NCI-H460 (cell line): ENCODE measurements at regions not wholly inside any gene's neighbourhood (a gene's known extent, or its start where the extent isn't known, plus 50 kb on each side); places are given as distances from the start of the nearest gene placed in this dataset.
"Not testable (repeated sequence)": the region's sequence is repeated elsewhere in the genome, so short reads cannot be mapped to it uniquely, and the experiment has no call there.

Source experiments
- DNase-seq: peaks from one replicate; pipeline ENCODE4 v3.0.0-alpha.2; 2016; ENCODE audit warnings: low read depth; ENCODE audit errors: extremely low read depth

DNA sequence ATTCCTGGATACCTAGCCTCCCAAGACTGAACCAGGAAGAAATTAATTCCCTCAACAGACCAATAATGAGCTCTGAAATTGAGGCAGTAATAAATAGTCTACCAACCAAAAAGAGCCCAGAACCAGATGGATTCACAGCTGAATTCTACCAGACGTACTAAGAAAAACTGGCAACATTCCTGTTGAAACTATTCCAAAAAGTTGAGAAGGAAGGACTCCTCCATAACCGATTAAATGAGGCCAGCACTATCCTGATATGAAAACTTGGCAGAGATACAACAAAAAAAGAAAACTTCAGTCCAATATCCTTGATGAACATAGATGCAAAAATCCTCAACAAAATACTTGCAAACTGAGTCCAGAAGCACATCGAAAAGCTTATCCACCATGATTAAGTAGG is 392.5 kb upstream of the GRAMD2B start:
- DNase-seq, result no peak

DNA sequence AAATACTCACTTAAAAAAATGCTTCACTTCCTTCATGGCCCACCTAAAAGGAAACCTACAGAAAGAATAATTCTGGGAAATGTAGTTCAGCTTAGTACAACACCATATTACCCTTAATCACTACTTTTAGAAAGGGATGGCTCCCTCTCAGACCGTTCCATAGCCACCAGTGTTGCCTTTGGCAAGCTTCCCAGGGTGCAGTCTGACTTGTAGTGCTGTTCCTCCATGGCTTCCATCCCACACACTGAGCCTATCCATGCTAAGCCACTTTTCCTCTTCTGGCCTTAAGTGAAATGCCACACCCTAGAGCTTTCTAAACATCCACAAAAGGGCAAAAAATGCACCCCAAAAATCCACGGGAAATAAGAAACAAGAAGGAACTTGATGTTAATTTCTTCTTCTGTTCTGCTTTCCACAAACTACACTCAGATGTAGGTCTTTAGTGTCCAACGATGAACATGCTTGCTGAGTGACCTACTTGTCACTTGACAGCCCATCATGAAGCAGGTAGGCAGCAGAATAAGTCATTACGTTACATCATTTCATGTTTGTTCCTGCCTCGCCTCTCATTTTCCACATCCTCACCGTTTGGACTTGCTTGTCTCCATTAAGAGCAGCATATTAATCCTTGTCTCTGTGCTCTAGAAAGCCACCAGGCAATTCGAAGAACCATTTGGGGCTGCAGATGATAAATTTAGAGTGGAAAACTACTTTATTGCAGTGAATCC is 391.1 kb upstream of the GRAMD2B start:
- DNase-seq, result no peak

DNA sequence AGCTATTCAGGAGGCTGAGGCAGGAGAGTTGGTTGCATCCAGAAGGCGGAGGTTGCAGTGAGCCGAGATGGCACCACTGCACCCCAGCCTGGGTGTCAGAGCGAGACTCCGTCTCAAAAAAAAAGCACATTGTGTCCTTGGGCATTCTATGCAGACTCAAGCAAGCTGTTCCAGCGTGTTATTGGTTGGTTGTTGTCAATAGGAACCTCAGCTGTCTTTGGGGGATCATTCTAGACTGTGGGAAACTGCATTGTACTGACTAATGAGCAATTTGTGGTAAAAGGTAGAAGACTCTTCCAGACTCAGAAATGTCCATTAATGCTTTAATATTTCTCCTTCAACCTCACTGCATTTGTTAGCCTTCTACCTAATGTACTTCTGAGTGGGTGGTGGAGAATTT is 379.5 kb upstream of the GRAMD2B start:
- no peak for DNase-seq

DNA sequence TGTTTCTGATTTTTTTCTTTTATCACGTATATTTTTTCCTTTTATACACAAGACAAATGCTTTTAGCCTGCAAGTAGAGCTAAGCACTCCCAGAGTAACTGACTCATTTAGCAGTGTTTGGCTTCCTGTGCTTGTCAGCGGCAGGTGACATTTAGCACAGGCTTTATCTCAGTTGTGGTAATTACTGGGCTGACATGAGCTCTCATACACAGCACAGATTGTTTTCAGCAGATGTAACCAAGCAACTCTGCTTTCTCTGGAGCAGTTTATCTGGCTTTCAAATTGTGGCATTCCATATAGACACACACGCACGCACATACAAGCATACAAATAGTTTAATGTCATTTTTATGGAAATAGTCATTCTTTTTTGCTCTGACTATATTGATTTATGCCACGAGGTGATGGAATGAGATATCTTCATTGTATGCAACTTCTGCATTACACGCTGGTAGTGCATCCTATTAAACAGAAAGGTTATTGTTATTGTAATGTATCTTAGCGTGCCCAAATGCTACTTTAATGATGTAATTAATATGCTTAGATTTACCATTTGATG is 379.0 kb upstream of the GRAMD2B start:
- DNase-seq, result no peak

DNA sequence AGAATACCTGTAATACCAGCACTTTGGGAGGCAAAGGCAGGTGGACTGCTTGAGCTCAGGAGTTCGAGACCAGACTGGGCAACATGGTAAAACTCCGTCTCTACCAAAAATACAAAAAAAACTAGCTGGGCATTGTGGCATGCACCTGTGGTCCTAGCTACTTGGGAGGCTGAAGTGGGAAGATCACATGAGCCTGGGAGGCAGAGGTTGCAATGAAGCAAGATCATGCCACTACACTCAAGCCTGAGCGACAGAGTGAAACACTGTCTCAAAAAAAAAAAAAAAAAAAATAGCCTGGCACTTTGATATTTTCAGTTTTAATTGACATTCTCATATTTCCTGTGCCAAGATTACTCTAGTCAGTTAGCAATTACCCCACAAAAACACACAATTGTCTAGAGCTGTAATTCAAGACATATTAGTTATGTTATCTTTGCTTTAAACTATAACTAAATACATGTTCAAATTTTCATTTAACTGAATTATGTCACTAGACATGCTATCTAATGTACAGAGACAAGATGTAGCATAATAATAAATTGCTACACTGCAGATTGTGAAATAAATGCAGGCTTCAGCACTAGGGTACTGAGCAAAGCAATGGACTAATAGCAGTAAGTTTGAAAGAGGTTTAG is 378.2 kb upstream of the GRAMD2B start:
- DNase-seq, result no peak

DNA sequence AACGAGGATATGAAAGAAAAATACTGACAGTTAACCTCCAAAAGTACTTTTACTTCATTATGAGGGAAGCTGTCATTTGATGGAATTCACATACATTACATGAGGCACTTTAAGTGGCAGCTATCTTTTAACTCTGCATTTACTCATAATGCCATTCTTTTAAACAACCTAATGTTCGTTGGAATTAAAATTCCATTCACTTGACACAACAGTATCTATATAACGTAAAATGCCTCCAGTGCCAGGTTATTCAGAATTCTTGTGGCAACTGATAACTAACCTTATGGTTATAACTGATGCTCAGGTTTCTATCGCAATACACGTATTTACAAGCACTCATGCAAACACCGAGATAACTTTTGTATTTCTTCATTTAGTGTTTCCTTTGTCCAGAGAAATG is 376.9 kb upstream of the GRAMD2B start:
- DNase-seq, result no peak

DNA sequence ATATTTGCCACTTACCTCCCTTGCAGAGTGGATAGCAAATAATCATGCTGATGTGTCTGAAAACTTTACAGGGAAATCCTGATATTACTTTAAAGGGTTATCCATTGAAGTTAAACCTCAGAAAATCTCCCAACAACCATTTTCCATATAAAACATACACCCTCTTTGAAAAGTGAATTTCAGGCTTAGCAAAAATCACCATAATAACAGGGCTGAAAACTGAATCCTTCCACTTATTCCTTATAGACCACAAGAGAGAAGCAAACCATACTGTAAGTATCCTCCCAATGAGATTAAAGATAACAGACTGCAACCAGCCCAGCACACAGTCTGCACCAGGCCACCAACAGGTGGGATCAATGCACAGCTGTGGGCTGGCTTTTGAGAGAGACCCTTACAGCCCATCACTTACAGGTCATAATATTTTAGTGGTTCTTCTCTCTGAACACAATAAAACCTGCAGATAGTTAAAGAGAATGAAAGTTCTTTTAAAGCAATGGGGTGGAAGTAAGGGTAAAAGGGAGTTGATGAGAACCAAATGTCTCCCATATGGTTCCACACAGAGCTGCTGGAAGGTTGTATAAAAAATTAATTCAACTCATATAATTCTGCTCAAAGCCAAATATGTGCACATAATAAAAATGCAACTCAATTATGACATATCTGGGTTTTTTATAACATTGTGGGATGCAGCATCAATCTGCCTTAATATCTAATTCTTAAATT is 376.2 kb upstream of the GRAMD2B start:
- DNase-seq, result no peak

DNA sequence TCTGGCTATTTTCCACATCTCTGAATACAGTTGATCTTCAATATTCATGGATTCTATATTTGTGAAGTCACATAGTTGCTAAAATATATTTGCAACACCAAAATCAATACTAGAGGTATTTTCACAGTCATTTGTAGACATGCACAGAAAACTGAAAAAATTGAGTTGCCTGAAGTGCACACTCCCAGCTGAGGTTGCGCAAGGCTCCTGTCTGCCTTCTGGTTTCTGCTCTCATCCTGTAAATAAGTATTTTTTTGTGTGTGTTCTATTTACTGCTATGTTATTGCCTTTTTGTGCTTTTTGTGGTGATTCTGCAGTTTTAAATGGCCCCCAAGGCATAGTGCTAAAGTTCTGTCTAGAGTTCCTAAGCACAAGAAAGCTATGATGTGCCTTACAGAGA is 371.1 kb upstream of the GRAMD2B start:
- no peak for DNase-seq

DNA sequence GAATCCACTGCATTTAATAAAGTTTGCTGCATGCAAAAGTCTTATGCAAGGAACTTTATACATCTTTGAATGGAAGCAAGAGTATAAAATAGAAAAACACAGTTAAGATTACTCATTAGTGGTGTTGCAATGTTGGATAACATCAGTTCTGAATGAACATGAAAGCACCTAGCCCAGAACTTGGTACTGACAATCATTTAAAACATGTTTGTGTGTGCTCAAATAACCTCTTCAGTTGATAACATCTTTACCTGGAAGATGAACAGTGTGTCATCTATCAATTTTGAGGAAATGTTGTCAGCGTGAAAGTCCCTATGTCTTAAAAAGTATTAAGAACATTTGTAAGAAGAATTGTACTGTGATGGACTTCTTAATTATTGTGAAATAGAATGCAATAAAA is 370.4 kb upstream of the GRAMD2B start:
- DNase-seq, result no peak

DNA sequence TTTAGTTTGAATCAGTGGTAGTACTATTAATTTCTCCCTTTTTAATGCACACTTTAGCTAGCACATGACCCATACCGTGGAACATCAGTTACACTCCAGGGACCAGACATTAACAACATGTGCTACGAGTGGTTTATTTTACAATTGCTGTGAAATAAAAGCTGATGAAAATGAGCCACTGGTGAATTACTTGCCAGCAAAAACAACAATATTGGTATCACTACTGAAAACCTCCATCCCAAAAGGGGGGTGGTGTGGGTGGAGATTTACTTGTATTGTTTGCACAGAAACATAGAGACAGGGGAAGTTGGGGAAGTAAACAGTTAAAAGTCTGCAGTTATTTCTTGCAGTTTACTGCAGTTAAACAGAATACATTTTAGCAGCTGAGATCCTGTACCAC is 369.6 kb upstream of the GRAMD2B start:
- DNase-seq, result no peak

DNA sequence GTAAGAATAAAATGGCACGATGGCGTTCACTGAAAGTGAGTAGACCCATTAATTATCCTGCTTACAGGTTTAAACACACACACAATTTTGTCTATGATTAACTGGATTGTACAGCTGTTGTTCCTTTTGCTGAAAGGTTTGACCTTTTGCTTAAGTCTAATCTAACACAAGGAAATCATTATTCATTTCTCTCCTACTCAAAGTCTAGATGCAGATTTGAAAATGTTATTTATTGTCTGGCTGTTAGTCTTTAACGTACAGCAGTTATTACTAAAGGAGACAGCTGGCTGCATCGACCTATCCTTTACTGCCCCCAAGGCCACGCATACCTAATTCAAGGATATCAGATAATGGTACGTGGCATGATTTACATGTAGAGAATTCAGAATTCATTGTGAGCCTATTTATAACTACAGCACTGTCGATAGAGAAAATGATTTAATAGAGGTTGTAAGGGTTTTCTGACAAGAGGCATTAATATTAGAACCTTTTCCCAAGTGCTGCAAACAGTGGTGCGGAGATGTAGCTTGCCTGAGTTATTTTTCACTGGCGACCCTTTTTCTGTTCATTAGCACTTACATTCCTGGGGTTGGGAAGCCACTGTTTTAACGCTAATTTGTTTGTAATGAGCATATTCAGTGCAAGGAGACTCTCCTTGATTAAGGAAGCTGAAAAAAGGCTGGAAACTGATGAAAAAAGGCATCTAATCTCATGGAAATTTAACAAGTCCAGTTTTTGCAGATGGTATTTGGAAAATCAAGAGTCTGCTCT is 368.4 kb upstream of the GRAMD2B start:
- no peak for DNase-seq

DNA sequence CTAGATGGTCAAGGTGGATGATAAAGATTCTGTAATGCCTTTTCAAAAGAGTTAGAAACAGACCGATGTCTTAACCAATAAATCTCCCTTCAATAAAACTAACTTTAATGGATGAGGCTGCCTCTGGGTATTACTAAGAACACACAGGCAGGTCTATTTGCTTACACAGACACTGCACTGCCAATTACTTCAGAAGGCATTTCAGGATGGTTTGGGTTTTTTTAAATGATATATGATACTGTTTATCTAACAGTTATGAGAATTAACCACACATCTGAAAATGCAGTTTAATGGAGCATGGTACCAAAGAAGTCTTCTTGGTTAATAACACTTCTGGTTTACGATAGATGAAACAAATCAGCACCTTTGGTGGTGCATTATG is 367.9 kb upstream of the GRAMD2B start:
- DNase-seq, result no peak

DNA sequence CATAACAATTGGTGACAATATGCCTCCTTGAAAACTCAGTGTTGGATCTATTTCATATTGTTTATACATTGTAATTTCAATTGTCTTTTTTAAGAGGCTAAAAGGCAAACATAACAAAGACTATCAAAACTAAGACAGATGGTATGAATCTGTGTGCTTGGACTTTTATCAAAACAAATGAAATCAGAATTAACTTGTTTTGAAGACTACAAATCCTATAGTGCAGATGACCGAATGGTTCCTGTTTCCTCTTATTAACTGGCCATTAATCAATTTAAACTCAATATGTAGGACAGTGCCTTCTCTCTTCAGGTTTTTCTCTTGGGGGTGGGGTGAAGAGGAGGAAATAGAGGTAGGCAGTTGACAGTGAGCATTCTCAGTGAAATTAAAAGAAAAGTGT is 366.9 kb upstream of the GRAMD2B start:
- no peak for DNase-seq

DNA sequence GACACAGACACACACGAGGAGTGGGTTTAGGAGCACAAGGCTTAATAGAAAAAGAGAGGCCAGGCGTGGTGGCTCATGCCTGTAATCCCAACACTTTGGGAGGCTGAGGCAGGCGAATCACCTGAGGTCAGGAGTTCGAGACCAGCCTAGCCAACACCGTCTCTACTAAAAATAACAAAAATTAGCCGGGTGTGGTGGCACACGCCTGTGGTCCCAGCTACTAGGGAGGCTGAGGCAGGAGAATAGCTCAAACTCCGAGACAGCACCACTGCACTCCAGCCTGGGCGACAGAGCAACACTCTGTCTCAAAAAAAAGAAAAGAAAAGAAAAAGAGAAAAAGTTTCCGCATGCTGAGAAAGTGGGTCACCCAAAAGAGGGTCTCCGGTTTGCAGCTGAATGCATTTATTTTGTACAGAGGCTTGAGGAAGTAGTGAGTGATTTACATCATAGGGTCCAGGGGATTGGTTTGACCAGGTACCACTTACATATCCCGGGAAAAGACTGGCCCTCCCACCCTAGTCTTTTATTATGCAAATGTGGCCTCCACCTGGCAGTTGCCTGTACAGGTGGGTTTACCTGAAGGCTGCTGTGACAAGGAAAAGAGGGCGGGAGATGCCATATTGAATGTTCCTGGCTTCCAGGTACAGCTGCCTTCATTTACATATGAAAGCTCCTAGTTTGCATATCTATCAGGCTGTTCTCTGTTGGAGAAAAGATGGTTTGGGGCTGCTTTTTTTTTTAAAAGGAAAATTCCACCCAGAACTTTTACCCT is 366.2 kb upstream of the GRAMD2B start:
- DNase-seq, result no peak

DNA sequence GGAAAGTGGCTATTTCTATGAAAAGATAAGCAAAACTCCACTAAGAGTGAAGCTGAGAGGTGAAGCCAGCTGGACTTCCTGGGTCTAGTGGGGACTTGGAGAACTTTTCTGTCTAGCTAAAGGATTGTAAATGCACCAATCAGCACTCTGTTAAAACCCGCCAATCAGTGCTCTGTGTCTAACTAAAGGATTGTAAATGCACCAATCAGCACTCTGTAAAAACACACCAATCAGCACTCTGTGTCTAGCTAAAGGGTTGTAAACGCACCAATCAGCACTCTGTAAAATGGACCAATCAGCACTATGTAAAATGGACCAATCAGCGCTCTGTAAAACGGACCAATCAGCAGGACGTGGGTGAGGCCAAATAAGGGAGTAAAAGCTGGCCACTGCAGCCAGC is 364.8 kb upstream of the GRAMD2B start:
- DNase-seq, result not testable (repeated sequence)

DNA sequence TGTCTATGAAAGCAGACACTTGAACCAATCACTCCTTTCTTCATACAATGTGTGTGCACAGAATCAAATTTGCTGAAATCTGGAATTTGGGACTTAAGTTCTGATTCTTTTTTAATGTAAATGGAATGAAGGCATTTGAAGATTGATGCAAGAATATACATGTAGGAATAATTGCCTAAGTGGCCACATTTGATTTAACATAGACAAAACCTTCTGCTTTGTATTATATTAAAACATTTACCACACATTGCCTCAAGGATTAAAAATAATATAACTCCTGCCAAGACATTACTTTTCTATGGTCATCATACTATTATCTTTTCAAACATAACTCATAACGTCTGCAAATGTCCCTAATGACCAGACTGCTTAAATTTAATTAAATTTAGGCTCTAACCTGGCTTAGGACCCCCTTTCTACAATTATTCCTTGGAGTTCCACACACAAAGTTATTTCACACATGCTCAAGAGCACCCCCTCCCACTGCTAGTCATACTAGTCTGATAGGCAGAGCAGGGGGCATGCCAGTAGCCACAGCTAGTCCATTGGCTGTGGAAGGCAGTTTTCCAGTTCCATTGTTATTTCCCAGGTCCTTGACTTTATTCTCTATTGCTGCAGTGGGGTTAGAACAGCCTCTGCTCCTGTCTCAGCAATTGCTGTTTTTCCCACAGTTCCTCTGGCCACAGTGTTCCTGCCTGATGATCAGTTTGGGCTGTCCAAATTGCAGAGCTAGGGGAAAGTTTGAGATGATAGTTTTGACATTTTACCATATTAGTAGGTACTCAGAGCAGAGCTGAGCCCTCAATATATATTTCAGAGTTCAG is 360.6 kb upstream of the GRAMD2B start:
- no peak for DNase-seq

DNA sequence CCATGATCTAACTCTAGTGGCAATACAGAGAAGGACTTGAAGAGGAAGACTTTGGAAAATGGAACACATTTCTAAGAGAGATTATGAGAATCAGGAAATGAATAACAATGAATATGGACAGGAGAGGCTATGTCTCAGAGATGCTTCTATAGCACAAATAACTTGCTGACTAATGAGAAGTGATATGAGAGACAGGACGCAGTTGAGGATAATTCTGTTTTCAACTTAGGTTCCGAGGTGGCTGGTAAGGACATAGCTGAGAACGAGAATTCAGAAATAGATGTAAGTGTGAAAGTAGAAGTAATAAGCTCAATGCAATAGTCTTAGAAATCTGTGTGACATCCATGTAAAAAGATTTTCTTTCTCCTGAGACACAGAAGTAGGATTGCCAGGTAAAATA is 358.1 kb upstream of the GRAMD2B start:
- no peak for DNase-seq

DNA sequence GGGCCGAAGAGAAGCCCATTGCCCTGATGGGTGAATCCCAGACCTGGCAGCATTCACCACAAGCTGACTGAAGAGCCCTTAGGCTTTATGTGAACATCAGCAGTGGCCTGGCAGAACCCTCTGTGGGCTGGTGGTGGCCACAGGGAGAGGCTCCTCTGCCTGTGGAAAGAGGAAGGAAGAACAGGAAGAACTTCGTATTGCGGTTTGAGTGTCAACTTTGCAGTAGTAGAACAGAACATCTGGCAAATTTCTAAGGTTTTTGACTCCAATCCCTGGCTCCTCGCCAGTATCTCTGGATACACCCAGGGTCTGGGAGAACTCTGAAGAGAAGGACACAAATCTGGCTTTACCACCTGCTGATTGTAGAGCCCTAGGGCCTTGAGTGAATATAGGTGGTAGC is 356.4 kb upstream of the GRAMD2B start:
- no peak for DNase-seq

DNA sequence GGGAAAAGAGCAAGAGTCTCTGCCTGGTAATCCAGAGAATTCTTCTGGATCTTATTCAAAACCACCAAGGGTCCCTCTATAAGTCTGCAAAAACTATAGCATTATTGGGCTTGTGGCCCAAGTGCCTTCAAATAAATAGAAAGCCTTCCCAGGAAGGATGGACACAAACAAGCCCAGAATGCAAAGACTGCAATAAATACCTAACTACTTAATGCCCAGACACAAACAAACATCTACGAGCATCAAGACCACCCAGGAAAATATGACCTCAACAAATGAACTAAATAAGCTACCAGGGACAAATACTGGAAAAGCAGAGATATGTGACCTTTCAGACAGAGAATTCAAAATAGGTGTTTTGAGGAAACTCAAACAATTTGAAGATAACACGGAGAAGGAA is 355.8 kb upstream of the GRAMD2B start:
- DNase-seq, result no peak
